Neural progenitor cell (in vitro differentiated cells): ENCODE measurements at regions not wholly inside any gene's neighbourhood (a gene's known extent, or its start where the extent isn't known, plus 50 kb on each side); places are given as distances from the start of the nearest gene placed in this dataset.

Experiments
- DNase-seq: peaks from one replicate; pipeline ENCODE4 v3.0.0-alpha.2; 2016; ENCODE audit warnings: low spot score
- H2AFZ ChIP-seq: fragments of 200-600 bp; sonication (generic); replicated peaks from 2 replicates; pipeline ENCODE4 v1.6.1; 2016; ENCODE audit warnings: antibody characterized with exemption
- H3F3A ChIP-seq: fragments of 200-600 bp; sonication (generic); 2 replicates; pipeline ENCODE4 v1.6.1; 2016; ENCODE audit warnings: antibody characterized with exemption, low read depth
- H3K27ac ChIP-seq: fragments of 200-600 bp; sonication (generic); 2 replicates; pipeline ENCODE4 v1.5.1; 2016; ENCODE audit warnings: mild to moderate bottlenecking
- H3K27me3 ChIP-seq: fragments of 200-600 bp; sonication (generic); 2 replicates; pipeline ENCODE4 v1.6.1; 2016; ENCODE audit warnings: mild to moderate bottlenecking, moderate library complexity
- H3K36me3 ChIP-seq: fragments of 200-600 bp; sonication (generic); 2 replicates; pipeline ENCODE4 v1.5.1; 2016
- H3K4me1 ChIP-seq: fragments of 200-600 bp; sonication (generic); 2 replicates; pipeline ENCODE4 v1.6.1; 2016; ENCODE audit warnings: mixed run types
- H3K4me2 ChIP-seq: fragments of 200-600 bp; sonication (generic); 2 replicates; pipeline ENCODE4 v1.6.1; 2016
- H3K4me3 ChIP-seq: fragments of 200-600 bp; sonication (generic); 2 replicates; pipeline ENCODE4 v1.5.1; 2016
- H3K79me2 ChIP-seq: fragments of 200-600 bp; sonication (generic); 2 replicates; pipeline ENCODE4 v1.6.1; 2016; ENCODE audit warnings: low read depth
- H3K9ac ChIP-seq: fragments of 200-600 bp; sonication (generic); 2 replicates; pipeline ENCODE4 v1.6.1; 2016
- H3K9me3 ChIP-seq: fragments of 200-600 bp; sonication (generic); 2 replicates; pipeline ENCODE4 v1.5.1; 2016; ENCODE audit warnings: low read depth
- H4K20me1 ChIP-seq: fragments of 200-600 bp; sonication (generic); 2 replicates; pipeline ENCODE4 v1.6.1; 2016; ENCODE audit warnings: low read depth
- H3K27ac Mint-ChIP-seq: 3 replicates; pipeline ENCODE4 v1.8.0; 2021; ENCODE audit warnings: mixed read lengths
- H3K27me3 Mint-ChIP-seq: 2 replicates; pipeline ENCODE4 v1.8.0; 2022; ENCODE audit warnings: low read depth, mild to moderate bottlenecking, inconsistent platforms, moderate library complexity, mixed read lengths; ENCODE audit not compliant: insufficient read depth
- H3K36me3 Mint-ChIP-seq: 3 replicates; pipeline ENCODE4 v1.8.0; 2021; ENCODE audit warnings: mixed read lengths
- H3K4me1 Mint-ChIP-seq: 3 replicates; pipeline ENCODE4 v1.8.0; 2021; ENCODE audit warnings: mixed read lengths
- H3K4me3 Mint-ChIP-seq: 3 replicates; pipeline ENCODE4 v1.8.0; 2021; ENCODE audit warnings: mild to moderate bottlenecking, moderate library complexity, mixed read lengths
- H3K9me3 Mint-ChIP-seq: 3 replicates; pipeline ENCODE4 v1.8.0; 2020; ENCODE audit warnings: mixed read lengths
- EZH2 ChIP-seq: fragments of 200-600 bp; sonication (generic); IDR thresholded peaks from 2 replicates; pipeline ENCODE4 v1.6.1; 2017; ENCODE audit warnings: antibody characterized with exemption, mild to moderate bottlenecking, moderate library complexity
- EZH2phosphoT487 ChIP-seq: fragments of 200-600 bp; sonication (generic); IDR thresholded peaks from 2 replicates; pipeline ENCODE4 v1.6.1; 2017; ENCODE audit warnings: antibody characterized with exemption
- TF ChIP-seq, protein P1 (sequence below): fragments of 200-600 bp; sonication (generic); IDR thresholded peaks from 2 replicates; pipeline ENCODE4 v1.5.1; 2017; ENCODE audit warnings: antibody characterized with exemption, mild to moderate bottlenecking

GRCh38 chr14:100386846-100387245 is 63.7 kb downstream of the SLC25A47 start:
- Histone ChIP-seq H3K4me3 (no peak overlapping the region), H3K9me3 (no peaks in the 10 kb centered on the region), H3K27ac (no peak overlapping the region), H3K79me2 (peaks cover 4% of the 10 kb centered on the region), H3K36me3 (no peaks in the 10 kb centered on the region), H3K4me2 (no peak overlapping the region), H3K27me3 (no peaks in the 10 kb centered on the region), H3K9ac (no peak overlapping the region), H4K20me1 (no peaks in the 10 kb centered on the region), H2AFZ (no peak overlapping the region), H3F3A (peaks cover 9% of the 10 kb centered on the region), H3K4me1 (peaks cover 8% of the 10 kb centered on the region)
- DNase-seq: no peak
- TF ChIP-seq, protein P1, sequence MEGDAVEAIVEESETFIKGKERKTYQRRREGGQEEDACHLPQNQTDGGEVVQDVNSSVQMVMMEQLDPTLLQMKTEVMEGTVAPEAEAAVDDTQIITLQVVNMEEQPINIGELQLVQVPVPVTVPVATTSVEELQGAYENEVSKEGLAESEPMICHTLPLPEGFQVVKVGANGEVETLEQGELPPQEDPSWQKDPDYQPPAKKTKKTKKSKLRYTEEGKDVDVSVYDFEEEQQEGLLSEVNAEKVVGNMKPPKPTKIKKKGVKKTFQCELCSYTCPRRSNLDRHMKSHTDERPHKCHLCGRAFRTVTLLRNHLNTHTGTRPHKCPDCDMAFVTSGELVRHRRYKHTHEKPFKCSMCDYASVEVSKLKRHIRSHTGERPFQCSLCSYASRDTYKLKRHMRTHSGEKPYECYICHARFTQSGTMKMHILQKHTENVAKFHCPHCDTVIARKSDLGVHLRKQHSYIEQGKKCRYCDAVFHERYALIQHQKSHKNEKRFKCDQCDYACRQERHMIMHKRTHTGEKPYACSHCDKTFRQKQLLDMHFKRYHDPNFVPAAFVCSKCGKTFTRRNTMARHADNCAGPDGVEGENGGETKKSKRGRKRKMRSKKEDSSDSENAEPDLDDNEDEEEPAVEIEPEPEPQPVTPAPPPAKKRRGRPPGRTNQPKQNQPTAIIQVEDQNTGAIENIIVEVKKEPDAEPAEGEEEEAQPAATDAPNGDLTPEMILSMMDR: no peak
- TF ChIP-seq EZH2phosphoT487 (no peak), EZH2 (no peak)
- no peak overlapping the region for H3K4me3 Mint-ChIP-seq
- no peaks in the 10 kb centered on the region for H3K36me3 Mint-ChIP-seq
- peaks cover 60% of the 10 kb centered on the region for H3K4me1 Mint-ChIP-seq
- H3K9me3 Mint-ChIP-seq: no peaks in the 10 kb centered on the region
- no peak overlapping the region for H3K27ac Mint-ChIP-seq
- peaks cover 2% of the 10 kb centered on the region for H3K27me3 Mint-ChIP-seq

GRCh38 chr14:100387450-100387849 is 64.3 kb downstream of the SLC25A47 start:
- H3K79me2 ChIP-seq: peaks cover 4% of the 10 kb centered on the region
- peaks cover 59% of the 10 kb centered on the region for H3K4me1 Mint-ChIP-seq
- DNase-seq: no peak

GRCh38 chr14:100388103-100389054 is 65.2 kb downstream of the SLC25A47 start:
- no peak overlapping the region for H2AFZ ChIP-seq
- Mint-ChIP-seq H3K36me3 (peaks cover 1% of the 10 kb centered on the region), H3K9me3 (no peaks in the 10 kb centered on the region), H3K4me1 (peaks cover 66% of the 10 kb centered on the region), H3K27me3 (peaks cover 4% of the 10 kb centered on the region), H3K4me3 (no peak overlapping the region), H3K27ac (no peak overlapping the region)
- no peak for TF ChIP-seq EZH2phosphoT487
- no peak for TF ChIP-seq EZH2
- TF ChIP-seq, protein P1: no peak
- H3K27ac ChIP-seq: no peak overlapping the region
- no peak overlapping the region for H3K4me2 ChIP-seq
- no peak for DNase-seq
- no peaks in the 10 kb centered on the region for H3K27me3 ChIP-seq
- no peak overlapping the region for H3K4me3 ChIP-seq
- no peaks in the 10 kb centered on the region for H4K20me1 ChIP-seq
- peaks cover 4% of the 10 kb centered on the region for H3K79me2 ChIP-seq
- H3K36me3 ChIP-seq: no peaks in the 10 kb centered on the region
- no peak overlapping the region for H3K9ac ChIP-seq
- H3K4me1 ChIP-seq: peaks cover 11% of the 10 kb centered on the region
- H3F3A ChIP-seq: no peaks in the 10 kb centered on the region
- H3K9me3 ChIP-seq: no peaks in the 10 kb centered on the region

More at GRCh38 chr14:100387450-100387849, 64.3 kb downstream of the SLC25A47 start:
- Histone ChIP-seq H3K27me3 (no peaks in the 10 kb centered on the region), H3F3A (peaks cover 6% of the 10 kb centered on the region), H3K36me3 (no peaks in the 10 kb centered on the region), H2AFZ (no peak overlapping the region), H4K20me1 (no peaks in the 10 kb centered on the region), H3K4me2 (no peak overlapping the region), H3K4me1 (peaks cover 9% of the 10 kb centered on the region), H3K9ac (no peak overlapping the region), H3K27ac (no peak overlapping the region), H3K9me3 (no peaks in the 10 kb centered on the region), H3K4me3 (no peak overlapping the region)
- no peak overlapping the region for H3K4me3 Mint-ChIP-seq
- TF ChIP-seq, protein P1: no peak
- no peak for TF ChIP-seq EZH2
- no peak for TF ChIP-seq EZH2phosphoT487
- H3K27ac Mint-ChIP-seq: no peak overlapping the region
- no peaks in the 10 kb centered on the region for H3K9me3 Mint-ChIP-seq
- no peaks in the 10 kb centered on the region for H3K36me3 Mint-ChIP-seq
- H3K27me3 Mint-ChIP-seq: peaks cover 3% of the 10 kb centered on the region
